Endometrium (tissue), 2 donors: ENCODE measurements at regions not wholly inside any gene's neighbourhood (a gene's known extent, or its start where the extent isn't known, plus 50 kb on each side); places are given as distances from the start of the nearest gene placed in this dataset.

Experiments used
- FAIRE-seq: peaks from 2 replicates; lab custom pipeline; 2012; peaks lifted over from hg19 to GRCh38; lab: Jason Lieb, UNC
- donor health status: control.
- donor health status: control.

- no peak for FAIRE-seq
Measured at GRCh38 chr14:76948976-76949375, 79.5 kb downstream of the IRF2BPL start.

DNA sequence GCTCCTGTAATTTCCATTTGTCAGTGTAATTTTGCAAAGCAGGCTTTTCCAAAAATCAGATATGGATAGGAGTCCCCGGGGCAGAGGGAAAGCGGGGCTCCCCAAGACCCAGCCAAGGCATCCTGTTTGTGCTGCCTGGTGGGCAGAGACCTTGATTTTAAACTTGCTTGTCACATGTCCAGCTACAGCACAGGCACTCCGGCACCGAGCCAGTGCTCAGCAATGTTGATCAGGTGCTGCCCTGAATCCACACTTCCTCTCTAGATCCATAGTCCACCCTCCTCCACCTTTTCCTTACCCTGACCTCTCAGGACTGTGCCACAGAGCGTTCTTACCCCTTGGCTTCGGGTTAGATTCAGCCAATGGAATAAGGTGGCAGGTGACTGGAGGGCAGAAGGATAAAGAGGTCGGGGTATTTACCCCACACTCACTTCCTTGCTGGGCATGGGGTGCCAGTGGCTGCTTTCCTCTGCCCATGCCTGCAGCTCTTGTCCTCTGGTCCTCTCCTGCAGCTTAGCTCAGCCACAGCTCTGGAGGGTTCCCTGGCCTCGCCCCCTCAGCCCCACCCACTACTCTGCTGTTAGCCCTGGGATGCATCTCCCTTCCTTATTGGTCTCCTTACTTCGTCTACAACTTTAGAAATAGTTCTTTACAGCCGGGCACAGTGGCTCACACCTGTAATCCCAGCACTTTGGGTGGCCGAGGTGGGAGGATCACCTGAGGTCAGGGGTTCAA lies 80.1 kb downstream of the IRF2BPL start:
- FAIRE-seq = no peak

GRCh38 chr14:76947838-76948184 lies 80.7 kb downstream of the IRF2BPL start:
- no peak for FAIRE-seq

DNA sequence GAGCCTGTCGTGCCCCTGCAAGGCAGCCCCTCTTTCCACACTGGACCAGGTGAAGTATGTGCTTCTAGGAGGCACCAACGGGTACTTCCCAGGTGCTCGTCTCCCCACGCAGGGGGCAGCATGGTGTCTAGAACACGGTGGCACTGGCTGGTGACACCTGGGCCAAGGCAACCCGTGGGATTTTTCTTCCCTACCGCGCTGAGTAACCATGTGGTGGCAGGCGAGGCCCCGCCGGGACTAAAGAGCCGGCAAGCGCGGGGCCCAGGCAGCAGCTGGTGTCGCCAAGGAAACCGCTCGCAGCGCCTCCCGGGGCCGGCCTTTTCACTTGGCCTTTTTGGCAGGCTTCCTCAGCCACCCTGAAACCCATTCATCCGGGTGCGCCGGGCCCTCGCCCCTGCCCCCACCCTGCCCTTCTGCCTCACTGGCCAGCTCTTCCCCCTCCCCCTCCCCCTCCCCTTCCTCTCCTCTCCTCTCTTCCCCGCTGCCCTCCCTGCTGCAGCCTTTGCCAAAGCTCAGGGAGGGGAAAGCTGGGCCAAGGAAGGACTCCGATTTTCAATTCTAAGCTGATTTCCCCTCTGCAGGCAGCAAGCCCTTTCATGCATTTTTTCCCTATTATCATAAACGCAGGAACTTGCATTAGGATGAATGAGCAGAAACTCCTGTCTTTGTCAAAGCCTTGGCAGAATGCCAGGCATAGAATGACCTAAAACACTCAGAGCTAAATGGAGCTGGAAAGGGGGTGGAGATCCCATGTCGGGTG lies 81.2 kb downstream of the IRF2BPL start:
- FAIRE-seq = no peak

GRCh38 chr14:76946753-76947077 lies 81.8 kb downstream of the IRF2BPL start:
- FAIRE-seq = no peak

GRCh38 chr14:76943072-76943471 lies 85.4 kb downstream of the IRF2BPL start:
- no peak for FAIRE-seq

DNA sequence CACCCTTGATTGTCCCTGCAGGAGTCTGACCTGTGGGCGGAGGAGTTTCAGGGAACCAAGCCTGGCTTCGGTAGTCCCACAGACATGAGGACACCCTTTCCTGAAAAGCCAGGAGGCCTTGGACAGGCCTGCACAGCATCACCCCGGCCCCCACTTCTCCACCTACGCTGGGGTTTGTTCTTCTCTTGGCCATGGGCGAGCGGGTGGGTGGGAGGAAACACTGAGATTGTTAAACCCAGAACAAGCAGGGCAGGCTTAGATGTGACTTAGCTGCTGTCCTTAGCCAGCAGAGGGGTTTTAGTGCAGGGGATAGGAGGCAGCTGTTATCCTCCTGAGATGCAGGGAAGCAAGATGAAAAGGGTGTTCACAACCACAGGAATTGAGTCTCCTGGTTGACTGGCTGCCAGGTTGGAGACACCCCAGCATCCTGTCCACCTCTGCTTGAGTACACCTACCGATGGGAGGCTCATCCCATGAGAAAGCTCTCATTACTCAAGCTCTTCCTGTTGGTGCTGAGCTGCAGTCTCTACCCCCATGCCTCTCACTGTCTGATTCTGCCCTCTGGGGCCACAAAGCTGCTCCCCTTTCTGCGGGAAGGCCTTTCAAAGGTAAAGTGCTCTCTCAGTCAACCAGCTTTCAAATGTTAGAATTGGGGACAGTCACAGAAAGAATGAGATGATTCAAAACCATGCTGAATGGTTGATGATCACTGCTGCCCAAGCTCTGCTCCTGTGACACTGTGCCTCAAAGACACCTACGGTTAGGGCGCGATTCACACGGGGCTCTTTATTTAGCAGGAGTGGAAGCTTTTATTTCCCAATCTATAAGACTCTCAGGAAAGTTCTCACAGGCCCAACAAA lies 86.3 kb downstream of the IRF2BPL start:
- FAIRE-seq = no peak

- no peak for FAIRE-seq
Measured at GRCh38 chr14:76941544-76941943, 87.0 kb downstream of the IRF2BPL start.

DNA sequence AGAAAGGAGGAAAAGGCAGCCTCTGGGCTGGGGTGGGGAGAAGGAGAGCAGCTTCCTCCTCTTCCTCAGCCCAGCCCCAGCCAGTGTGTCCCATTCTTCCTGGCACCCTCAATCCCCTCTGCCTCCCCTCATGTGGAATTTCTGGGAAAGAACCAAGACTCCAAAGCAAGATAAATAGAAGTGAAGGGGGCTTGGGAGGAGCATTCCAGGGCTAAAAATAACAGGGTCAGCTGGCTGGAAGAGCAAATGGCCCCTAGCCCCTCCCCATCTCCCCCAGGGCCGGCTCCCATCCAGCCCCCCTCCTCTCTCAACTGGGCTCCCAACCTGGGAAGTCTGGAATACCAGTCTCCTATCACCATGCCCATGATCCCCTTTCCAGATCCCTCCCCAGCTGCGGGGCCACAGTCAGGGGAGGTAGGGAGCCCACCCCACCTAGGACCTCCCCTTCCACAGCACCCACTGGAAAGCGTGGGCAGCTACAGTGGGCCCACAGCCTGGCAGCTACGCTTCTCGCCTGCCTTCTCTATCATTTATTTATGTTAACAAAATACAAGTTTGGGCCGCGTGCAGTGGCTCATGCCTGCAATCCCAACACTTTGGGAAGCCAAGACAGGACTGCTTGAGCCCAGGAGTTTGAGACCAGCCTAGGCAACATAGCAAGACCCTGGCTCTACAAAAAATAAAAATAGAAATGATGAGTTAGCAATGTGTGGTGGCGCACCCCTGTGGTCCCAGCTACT lies 88.3 kb downstream of the IRF2BPL start:
- FAIRE-seq = no peak

GRCh38 chr14:76939015-76939742 lies 89.3 kb downstream of the IRF2BPL start:
- FAIRE-seq = no peak

DNA sequence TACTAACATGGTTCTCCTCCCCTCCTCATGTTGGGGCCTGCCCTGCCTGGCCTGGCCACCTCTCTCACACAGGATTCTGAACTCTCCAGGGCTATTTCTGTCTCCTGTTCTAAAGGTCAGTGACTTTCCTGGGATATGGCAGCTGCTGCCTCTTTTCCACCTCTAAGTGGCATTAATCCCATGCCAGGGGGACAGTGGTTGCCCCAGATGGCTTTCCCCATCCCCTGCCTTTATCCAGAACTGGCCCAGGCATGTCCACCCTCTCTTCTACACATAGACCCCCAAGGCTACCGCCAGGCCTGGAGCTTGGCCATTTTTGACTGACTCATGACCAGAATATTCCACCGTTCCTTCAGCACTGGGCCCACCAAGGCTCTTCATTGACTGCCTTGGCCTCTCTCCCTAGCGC lies 90.4 kb downstream of the IRF2BPL start:
- no peak for FAIRE-seq

- FAIRE-seq = no peak
Measured at GRCh38 chr14:76937181-76938091, 91.1 kb downstream of the IRF2BPL start.

DNA sequence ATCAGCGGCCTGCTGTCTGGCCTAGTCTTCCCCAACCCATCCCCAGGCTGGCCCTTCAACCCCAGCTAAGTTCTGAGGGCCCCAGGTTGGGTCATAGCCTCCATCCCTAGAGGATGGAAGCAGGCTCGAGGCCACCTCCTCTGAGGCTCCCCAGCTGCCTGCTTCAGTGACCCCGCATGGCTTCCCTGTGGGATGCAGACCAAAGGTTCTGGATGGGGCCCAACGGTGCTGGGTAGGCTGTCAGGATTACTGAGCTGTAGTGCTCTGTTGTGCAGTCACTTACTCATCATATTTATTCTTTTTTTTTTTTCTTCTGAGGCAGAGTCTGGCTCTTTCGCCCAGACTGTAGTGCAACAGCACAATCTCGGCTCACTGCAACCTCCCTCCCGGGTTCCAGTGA lies 92.0 kb downstream of the IRF2BPL start:
- no peak for FAIRE-seq

- FAIRE-seq = no peak
Measured at GRCh38 chr14:76933515-76933914, 95.0 kb downstream of the IRF2BPL start.

GRCh38 chr14:76931631-76932402 lies 96.7 kb downstream of the IRF2BPL start:
- no peak for FAIRE-seq

DNA sequence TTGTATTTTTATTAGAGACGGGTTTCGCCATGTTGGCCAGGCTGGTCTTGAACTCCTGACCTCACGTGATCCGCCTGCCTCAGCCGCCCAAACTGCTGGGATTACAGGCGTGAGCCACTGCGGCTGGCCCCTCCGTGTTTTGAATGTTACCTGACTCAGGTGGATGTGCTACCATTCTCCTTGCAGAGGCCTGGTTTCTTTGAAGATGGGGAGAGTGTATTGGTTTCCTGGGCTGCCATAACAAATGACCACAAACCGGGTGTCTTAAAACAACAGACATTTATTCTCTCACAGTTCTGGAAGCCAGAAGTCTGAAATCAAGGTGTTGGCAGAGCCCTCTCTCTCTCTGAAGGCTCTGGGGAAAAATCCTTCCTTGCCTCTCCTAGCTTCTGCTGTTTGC lies 98.0 kb downstream of the IRF2BPL start:
- no peak for FAIRE-seq

GRCh38 chr14:76929927-76930326 lies 98.6 kb downstream of the IRF2BPL start:
- no peak for FAIRE-seq

DNA sequence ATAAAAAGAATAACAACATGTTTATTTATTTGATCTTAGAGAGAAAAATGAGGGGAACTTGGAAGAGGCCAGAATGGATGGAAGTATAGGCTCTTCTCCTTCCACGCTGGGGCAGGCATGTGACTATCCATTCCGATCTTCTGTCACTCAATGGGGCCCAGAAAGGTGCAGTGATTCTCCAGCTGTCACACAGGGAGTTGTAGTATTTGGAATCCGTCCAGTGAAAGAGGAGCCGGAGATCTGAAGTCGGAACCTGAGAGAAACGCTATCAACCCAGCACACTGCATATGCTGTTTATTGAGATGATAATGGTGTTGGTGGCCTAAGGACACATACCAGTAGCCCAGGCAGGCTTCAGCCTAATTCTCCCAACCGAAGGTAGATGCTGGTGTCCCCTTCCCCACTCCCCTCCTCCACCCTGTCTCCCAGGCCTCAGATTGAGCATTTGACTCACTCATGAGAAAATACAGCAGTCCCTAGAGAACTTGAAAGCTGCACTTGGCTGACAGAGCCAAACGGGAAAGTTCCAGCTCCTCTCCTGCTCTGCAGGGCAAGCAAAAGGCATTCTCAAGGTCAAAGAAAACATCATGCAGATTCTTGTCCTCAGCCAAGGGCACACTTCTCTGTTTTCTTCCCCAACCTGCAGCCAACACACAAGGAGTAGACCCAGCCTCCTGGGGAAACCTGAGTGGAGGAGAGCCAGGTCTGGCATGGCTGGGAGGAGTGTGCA lies 100.4 kb downstream of the IRF2BPL start:
- no peak for FAIRE-seq
